ENCODE measurements at regions not wholly inside any gene's neighbourhood (a gene's known extent, or its start where the extent isn't known, plus 50 kb on each side); places are given as distances from the start of the nearest gene placed in this dataset.
"Not testable (repeated sequence)": the region's sequence is repeated elsewhere in the genome, so short reads cannot be mapped to it uniquely, and the experiment has no call there.

GRCh38 chr4:12105519-12105918 is 676.8 kb upstream of the HS3ST1 start:
- Histone ChIP-seq H2AFZ (ENCODE audit: low read depth) (no peak overlapping the region), H3K36me3 (ENCODE audit: insufficient read depth) (no peaks in the 10 kb centered on the region), H3K27ac (no peak overlapping the region), H3K79me2 (ENCODE audit: insufficient read depth, low read depth) (no peaks in the 10 kb centered on the region), H3K4me3 (IDR thresholded peaks at IDR 0.05; ENCODE audit: insufficient read depth, low read depth, low read length) (no peak overlapping the region), H3K9ac (no peak overlapping the region), H3K4me1 (ENCODE audit: low read depth, poor library complexity, severe bottlenecking) (no peaks in the 10 kb centered on the region), H4K20me1 (ENCODE audit: insufficient read depth) (no peaks in the 10 kb centered on the region), H3K27me3 (ENCODE audit: insufficient read depth, low read depth) (no peaks in the 10 kb centered on the region), H3K4me2 (no peak overlapping the region)
- TF ChIP-seq, protein P1, sequence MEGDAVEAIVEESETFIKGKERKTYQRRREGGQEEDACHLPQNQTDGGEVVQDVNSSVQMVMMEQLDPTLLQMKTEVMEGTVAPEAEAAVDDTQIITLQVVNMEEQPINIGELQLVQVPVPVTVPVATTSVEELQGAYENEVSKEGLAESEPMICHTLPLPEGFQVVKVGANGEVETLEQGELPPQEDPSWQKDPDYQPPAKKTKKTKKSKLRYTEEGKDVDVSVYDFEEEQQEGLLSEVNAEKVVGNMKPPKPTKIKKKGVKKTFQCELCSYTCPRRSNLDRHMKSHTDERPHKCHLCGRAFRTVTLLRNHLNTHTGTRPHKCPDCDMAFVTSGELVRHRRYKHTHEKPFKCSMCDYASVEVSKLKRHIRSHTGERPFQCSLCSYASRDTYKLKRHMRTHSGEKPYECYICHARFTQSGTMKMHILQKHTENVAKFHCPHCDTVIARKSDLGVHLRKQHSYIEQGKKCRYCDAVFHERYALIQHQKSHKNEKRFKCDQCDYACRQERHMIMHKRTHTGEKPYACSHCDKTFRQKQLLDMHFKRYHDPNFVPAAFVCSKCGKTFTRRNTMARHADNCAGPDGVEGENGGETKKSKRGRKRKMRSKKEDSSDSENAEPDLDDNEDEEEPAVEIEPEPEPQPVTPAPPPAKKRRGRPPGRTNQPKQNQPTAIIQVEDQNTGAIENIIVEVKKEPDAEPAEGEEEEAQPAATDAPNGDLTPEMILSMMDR (conservative IDR thresholded peaks at IDR 0.05; ENCODE audit: low read depth, low read length): no peak

DNA sequence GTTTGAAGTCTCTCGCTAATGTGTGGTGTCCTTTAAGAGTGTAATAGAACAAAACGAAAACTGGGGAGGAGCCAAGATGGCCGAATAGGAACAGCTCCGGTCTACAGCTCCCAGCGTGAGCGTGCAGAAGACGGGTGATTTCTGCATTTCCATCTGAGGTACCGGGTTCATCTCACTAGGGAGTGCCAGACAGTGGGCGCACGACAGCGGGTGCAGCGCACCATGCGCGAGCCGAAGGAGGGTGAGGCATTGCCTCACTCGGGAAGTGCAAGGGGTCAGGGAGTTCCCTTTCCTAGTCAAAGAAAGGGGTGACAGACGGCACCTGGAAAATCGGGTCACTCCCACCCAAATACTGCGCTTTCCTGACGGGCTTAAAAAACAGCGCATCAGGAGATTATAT is 661.2 kb upstream of the HS3ST1 start:
- not testable (repeated sequence) for H3K4me1 ChIP-seq (ENCODE audit: low read depth, poor library complexity, severe bottlenecking); H3K4me2 ChIP-seq; H3K79me2 ChIP-seq (ENCODE audit: insufficient read depth, low read depth)

DNA sequence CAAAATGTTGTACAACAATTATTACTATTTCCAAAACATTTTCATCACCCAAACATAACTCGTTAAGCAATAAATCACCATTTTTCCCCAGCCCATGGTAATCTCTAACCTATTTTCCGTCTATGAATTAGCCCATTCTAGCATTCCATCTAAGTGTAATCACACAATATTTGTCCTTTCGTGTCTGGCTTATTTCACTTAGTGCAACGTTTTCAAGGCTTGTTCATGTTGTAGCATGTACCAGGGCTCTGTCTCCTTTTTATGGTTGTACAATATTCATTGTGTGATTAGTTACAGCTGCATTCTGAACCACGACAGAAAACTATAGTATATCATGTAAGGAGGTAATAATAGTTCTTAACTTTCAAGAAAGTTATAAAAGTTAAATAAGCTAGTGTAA is 656.0 kb upstream of the HS3ST1 start:
- H4K20me1 ChIP-seq (ENCODE audit: insufficient read depth): no peaks in the 10 kb centered on the region

More for the DNA sequence above, 661.2 kb upstream of the HS3ST1 start:
- H3K9ac ChIP-seq; H3K36me3 ChIP-seq (ENCODE audit: insufficient read depth); H3K27me3 ChIP-seq (ENCODE audit: insufficient read depth, low read depth); H4K20me1 ChIP-seq (ENCODE audit: insufficient read depth); H3K27ac ChIP-seq; H2AFZ ChIP-seq (ENCODE audit: low read depth); H3K4me3 ChIP-seq (IDR thresholded peaks at IDR 0.05; ENCODE audit: insufficient read depth, low read depth, low read length): not testable (repeated sequence)

GRCh38 chr4:12071316-12071715 is 642.6 kb upstream of the HS3ST1 start:
- H3K27ac ChIP-seq: no peak overlapping the region
- H3K4me3 ChIP-seq (IDR thresholded peaks at IDR 0.05; ENCODE audit: insufficient read depth, low read depth, low read length): no peak overlapping the region
- H3K79me2 ChIP-seq (ENCODE audit: insufficient read depth, low read depth): no peaks in the 10 kb centered on the region
- H3K27me3 ChIP-seq (ENCODE audit: insufficient read depth, low read depth): no peaks in the 10 kb centered on the region
- TF ChIP-seq, protein P1 (conservative IDR thresholded peaks at IDR 0.05; ENCODE audit: low read depth, low read length): no peak
- no peak overlapping the region for H3K9ac ChIP-seq
- H3K4me1 ChIP-seq (ENCODE audit: low read depth, poor library complexity, severe bottlenecking): no peaks in the 10 kb centered on the region
- H3K36me3 ChIP-seq (ENCODE audit: insufficient read depth): no peaks in the 10 kb centered on the region
- H2AFZ ChIP-seq (ENCODE audit: low read depth): no peak overlapping the region
- H3K4me2 ChIP-seq: no peak overlapping the region
- H4K20me1 ChIP-seq (ENCODE audit: insufficient read depth): no peaks in the 10 kb centered on the region

More for the DNA sequence above, 656.0 kb upstream of the HS3ST1 start:
- Histone ChIP-seq H3K27ac (no peak overlapping the region), H3K79me2 (ENCODE audit: insufficient read depth, low read depth) (no peaks in the 10 kb centered on the region), H3K36me3 (ENCODE audit: insufficient read depth) (no peaks in the 10 kb centered on the region), H3K4me3 (IDR thresholded peaks at IDR 0.05; ENCODE audit: insufficient read depth, low read depth, low read length) (no peak overlapping the region), H3K9ac (no peak overlapping the region), H3K4me1 (ENCODE audit: low read depth, poor library complexity, severe bottlenecking) (no peaks in the 10 kb centered on the region), H3K27me3 (ENCODE audit: insufficient read depth, low read depth) (no peaks in the 10 kb centered on the region), H2AFZ (ENCODE audit: low read depth) (no peak overlapping the region), H3K4me2 (no peak overlapping the region)
- TF ChIP-seq, protein P1 (conservative IDR thresholded peaks at IDR 0.05; ENCODE audit: low read depth, low read length): no peak

- no peak overlapping the region for H3K27ac ChIP-seq
- H3K36me3 ChIP-seq (ENCODE audit: insufficient read depth): no peaks in the 10 kb centered on the region
- no peak overlapping the region for H3K9ac ChIP-seq
- no peaks in the 10 kb centered on the region for H3K4me1 ChIP-seq (ENCODE audit: low read depth, poor library complexity, severe bottlenecking)
- TF ChIP-seq, protein P1 (conservative IDR thresholded peaks at IDR 0.05; ENCODE audit: low read depth, low read length): no peak
- H3K4me3 ChIP-seq (IDR thresholded peaks at IDR 0.05; ENCODE audit: insufficient read depth, low read depth, low read length): no peak overlapping the region
- H3K27me3 ChIP-seq (ENCODE audit: insufficient read depth, low read depth): no peaks in the 10 kb centered on the region
- H3K4me2 ChIP-seq: no peak overlapping the region
- H2AFZ ChIP-seq (ENCODE audit: low read depth): no peak overlapping the region
- H4K20me1 ChIP-seq (ENCODE audit: insufficient read depth): no peaks in the 10 kb centered on the region
- H3K79me2 ChIP-seq (ENCODE audit: insufficient read depth, low read depth): no peaks in the 10 kb centered on the region
Measured at GRCh38 chr4:12053966-12054365, 625.3 kb upstream of the HS3ST1 start.

All from KMS-11 (cell line).